ENCODE measurements at regions not wholly inside any gene's neighbourhood (a gene's known extent, or its start where the extent isn't known, plus 50 kb on each side); places are given as distances from the start of the nearest gene placed in this dataset.
"Not testable (repeated sequence)": the region's sequence is repeated elsewhere in the genome, so short reads cannot be mapped to it uniquely, and the experiment has no call there.

GRCh38 chr11:39541945-39542351, 1917.5 kb downstream of the LRRC4C start:
- no peaks in the 10 kb centered on the region for H3K27me3 ChIP-seq (ENCODE audit: control insufficient read depth, insufficient read depth, low read length)
- peak; percentile 7 for DNase-seq (ENCODE audit: low read depth)
- no peak for TF ChIP-seq CTCF (IDR thresholded peaks at IDR 0.05; ENCODE audit: insufficient read depth, low read length, poor library complexity, severe bottlenecking)

GRCh38 chr11:39536323-39536722, 1923.1 kb downstream of the LRRC4C start:
- not testable (repeated sequence) for DNase-seq (ENCODE audit: low read depth); H3K27me3 ChIP-seq (ENCODE audit: control insufficient read depth, insufficient read depth, low read length); H3K4me3 ChIP-seq (ENCODE audit: low read depth, low read length); H3K36me3 ChIP-seq (ENCODE audit: control insufficient read depth, insufficient read depth, low read length)

More at GRCh38 chr11:39541945-39542351, 1917.5 kb downstream of the LRRC4C start:
- Histone ChIP-seq H3K4me3 (ENCODE audit: low read depth, low read length) (no peak overlapping the region), H3K36me3 (ENCODE audit: control insufficient read depth, insufficient read depth, low read length) (no peaks in the 10 kb centered on the region)

Data from kidney epithelial cell (primary cell).